DND-41 (cell line): ENCODE measurements at regions not wholly inside any gene's neighbourhood (a gene's known extent, or its start where the extent isn't known, plus 50 kb on each side); places are given as distances from the start of the nearest gene placed in this dataset.

Source experiments
- ATAC-seq: fragments of 200-7000 bp; cut with Tn5 transposase; 3 replicates; pipeline ENCODE4 v1.9.1; 2021; ENCODE audit warnings: low read depth; ENCODE audit not compliant: insufficient read depth
- DNase-seq: peaks from one replicate; pipeline ENCODE4 v3.0.0-alpha.2; 2020
- H2AFZ ChIP-seq: 2 replicates; pipeline ENCODE4 v1.6.0; 2012; ENCODE audit warnings: low read depth, low read length
- H3K27ac ChIP-seq: 2 replicates; pipeline ENCODE4 v1.5.1; 2012; ENCODE audit warnings: low read length, inconsistent platforms
- H3K27me3 ChIP-seq: fragments of 200-600 bp; sonication (generic); 2 replicates; pipeline ENCODE4 v1.6.0; 2012; ENCODE audit warnings: low read length, mild to moderate bottlenecking, inconsistent platforms; ENCODE audit not compliant: insufficient read depth, poor library complexity
- H3K36me3 ChIP-seq: 2 replicates; pipeline ENCODE4 v1.5.1; 2012; ENCODE audit warnings: low read length, inconsistent platforms; ENCODE audit not compliant: insufficient read depth
- H3K4me1 ChIP-seq: 2 replicates; pipeline ENCODE4 v1.5.1; 2012; ENCODE audit warnings: mild to moderate bottlenecking, low read length; ENCODE audit not compliant: insufficient read depth
- H3K4me2 ChIP-seq: 2 replicates; pipeline ENCODE4 v1.6.0; 2012; ENCODE audit warnings: mild to moderate bottlenecking, moderate library complexity, low read length, inconsistent platforms; ENCODE audit not compliant: insufficient read depth
- H3K4me3 ChIP-seq, 2 experiments: fragments of 200-600 bp in 1 of 2; shearing (Covaris generic) in 1 of 2; 2 replicates each; pipeline ENCODE4 v1.5.1; 2012 to 2016; ENCODE audit warnings: inconsistent platforms in 2 of 2, low read length in 2 of 2, mild to moderate bottlenecking in 2 of 2, low read depth in 1 of 2, moderate library complexity in 1 of 2
- H3K79me2 ChIP-seq: 2 replicates; pipeline ENCODE4 v1.6.0; 2012; ENCODE audit warnings: low read length, inconsistent platforms; ENCODE audit not compliant: insufficient read depth
- H3K9ac ChIP-seq: 2 replicates; pipeline ENCODE4 v1.6.0; 2012; ENCODE audit warnings: low read depth, mild to moderate bottlenecking, inconsistent platforms, low read length, moderate library complexity
- H3K9me3 ChIP-seq: 2 replicates; pipeline ENCODE4 v1.5.1; 2012; ENCODE audit warnings: low read length, moderate library complexity, mild to moderate bottlenecking, inconsistent platforms; ENCODE audit not compliant: insufficient read depth, severe bottlenecking
- H4K20me1 ChIP-seq: 2 replicates; pipeline ENCODE4 v1.6.0; 2012; ENCODE audit warnings: low read length; ENCODE audit not compliant: insufficient read depth
- EZH2 ChIP-seq: IDR thresholded peaks from 3 replicates; pipeline ENCODE4 v1.6.1; 2012; ENCODE audit warnings: borderline replicate concordance, low read depth, mild to moderate bottlenecking, moderate library complexity, low read length, inconsistent platforms; ENCODE audit not compliant: severe bottlenecking
- TF ChIP-seq, protein P1 (sequence below): IDR thresholded peaks from 2 replicates; pipeline ENCODE4 v1.5.1; 2012; ENCODE audit warnings: borderline replicate concordance, low read length, moderate library complexity, mild to moderate bottlenecking; ENCODE audit not compliant: poor library complexity, severe bottlenecking; ENCODE audit errors: extremely low read depth

GRCh38 chr3:71997066-71997653, 212.2 kb upstream of the PROK2 start:
- H2AFZ ChIP-seq, result no peak overlapping the region
- ATAC-seq, result no peak
- H3K4me2 ChIP-seq, result no peak overlapping the region
- no peak for TF ChIP-seq EZH2
- TF ChIP-seq, protein P1, sequence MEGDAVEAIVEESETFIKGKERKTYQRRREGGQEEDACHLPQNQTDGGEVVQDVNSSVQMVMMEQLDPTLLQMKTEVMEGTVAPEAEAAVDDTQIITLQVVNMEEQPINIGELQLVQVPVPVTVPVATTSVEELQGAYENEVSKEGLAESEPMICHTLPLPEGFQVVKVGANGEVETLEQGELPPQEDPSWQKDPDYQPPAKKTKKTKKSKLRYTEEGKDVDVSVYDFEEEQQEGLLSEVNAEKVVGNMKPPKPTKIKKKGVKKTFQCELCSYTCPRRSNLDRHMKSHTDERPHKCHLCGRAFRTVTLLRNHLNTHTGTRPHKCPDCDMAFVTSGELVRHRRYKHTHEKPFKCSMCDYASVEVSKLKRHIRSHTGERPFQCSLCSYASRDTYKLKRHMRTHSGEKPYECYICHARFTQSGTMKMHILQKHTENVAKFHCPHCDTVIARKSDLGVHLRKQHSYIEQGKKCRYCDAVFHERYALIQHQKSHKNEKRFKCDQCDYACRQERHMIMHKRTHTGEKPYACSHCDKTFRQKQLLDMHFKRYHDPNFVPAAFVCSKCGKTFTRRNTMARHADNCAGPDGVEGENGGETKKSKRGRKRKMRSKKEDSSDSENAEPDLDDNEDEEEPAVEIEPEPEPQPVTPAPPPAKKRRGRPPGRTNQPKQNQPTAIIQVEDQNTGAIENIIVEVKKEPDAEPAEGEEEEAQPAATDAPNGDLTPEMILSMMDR, result no peak
- no peak overlapping the region for H3K4me3 ChIP-seq
- no peaks in the 10 kb centered on the region for H3K36me3 ChIP-seq
- no peaks in the 10 kb centered on the region for H3K27me3 ChIP-seq
- no peaks in the 10 kb centered on the region for H3K4me1 ChIP-seq
- H4K20me1 ChIP-seq, result no peaks in the 10 kb centered on the region
- no peak overlapping the region for H3K9ac ChIP-seq
- no peak for DNase-seq
- no peaks in the 10 kb centered on the region for H3K79me2 ChIP-seq
- H3K27ac ChIP-seq, result no peak overlapping the region
- H3K9me3 ChIP-seq, result no peaks in the 10 kb centered on the region

DNA sequence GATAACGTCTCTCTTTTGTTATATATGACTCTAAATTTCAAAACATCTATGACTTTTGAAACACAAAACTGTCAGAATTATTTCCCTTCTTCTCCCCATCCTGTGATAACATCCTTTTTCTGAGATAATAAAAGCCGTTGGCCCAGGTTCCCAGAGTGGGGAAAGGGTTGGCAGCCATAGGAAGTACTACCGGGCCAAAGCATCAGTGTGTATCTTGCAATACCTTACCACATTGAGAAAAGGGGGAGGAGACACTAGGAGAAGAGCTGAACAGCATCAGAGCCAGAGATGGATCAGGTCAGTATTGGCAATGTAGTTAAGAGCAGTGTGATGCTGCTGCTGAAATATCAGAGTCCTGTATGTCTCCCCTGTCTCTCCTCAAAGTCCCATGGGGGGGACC, 210.0 kb upstream of the PROK2 start:
- TF ChIP-seq, protein P1, result no peak
- TF ChIP-seq EZH2, result no peak
- no peaks in the 10 kb centered on the region for H3K27me3 ChIP-seq
- H3K79me2 ChIP-seq, result no peaks in the 10 kb centered on the region
- H3K9ac ChIP-seq, result no peak overlapping the region
- no peaks in the 10 kb centered on the region for H3K36me3 ChIP-seq
- DNase-seq, result no peak
- no peaks in the 10 kb centered on the region for H3K9me3 ChIP-seq
- no peak for ATAC-seq
- no peak overlapping the region for H3K4me2 ChIP-seq
- H3K4me1 ChIP-seq, result no peaks in the 10 kb centered on the region
- H3K27ac ChIP-seq, result no peak overlapping the region
- no peak overlapping the region for H3K4me3 ChIP-seq
- no peak overlapping the region for H2AFZ ChIP-seq
- H4K20me1 ChIP-seq, result no peaks in the 10 kb centered on the region

DNA sequence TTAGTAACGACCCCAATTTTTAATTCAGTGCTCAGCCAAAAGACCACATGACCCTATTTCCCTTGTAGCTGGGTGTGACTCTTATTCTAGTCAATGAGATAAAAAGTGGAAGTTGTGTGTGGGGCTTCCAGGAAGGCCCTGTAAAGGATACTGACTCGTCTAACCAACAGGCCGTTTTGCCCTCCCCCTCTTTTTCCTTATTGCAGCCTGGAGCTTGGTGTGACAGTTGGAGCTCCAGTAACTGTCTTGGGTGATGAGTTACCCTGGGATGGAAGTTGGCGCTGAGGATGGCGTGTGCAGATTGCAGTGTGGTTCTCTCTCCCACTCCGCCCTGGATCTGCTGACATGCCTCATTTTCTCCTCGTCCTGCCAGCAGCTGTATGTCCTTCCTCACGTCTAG, 209.3 kb upstream of the PROK2 start:
- TF ChIP-seq, protein P1, result no peak
- TF ChIP-seq EZH2, result no peak
- Histone ChIP-seq H2AFZ (no peak overlapping the region), H3K4me2 (no peak overlapping the region), H3K79me2 (no peaks in the 10 kb centered on the region), H3K9me3 (no peaks in the 10 kb centered on the region), H3K9ac (no peak overlapping the region), H3K4me1 (no peaks in the 10 kb centered on the region), H4K20me1 (no peaks in the 10 kb centered on the region), H3K36me3 (no peaks in the 10 kb centered on the region), H3K4me3 (no peak overlapping the region), H3K27ac (no peak overlapping the region), H3K27me3 (no peaks in the 10 kb centered on the region)
- no peak for ATAC-seq
- no peak for DNase-seq

DNA sequence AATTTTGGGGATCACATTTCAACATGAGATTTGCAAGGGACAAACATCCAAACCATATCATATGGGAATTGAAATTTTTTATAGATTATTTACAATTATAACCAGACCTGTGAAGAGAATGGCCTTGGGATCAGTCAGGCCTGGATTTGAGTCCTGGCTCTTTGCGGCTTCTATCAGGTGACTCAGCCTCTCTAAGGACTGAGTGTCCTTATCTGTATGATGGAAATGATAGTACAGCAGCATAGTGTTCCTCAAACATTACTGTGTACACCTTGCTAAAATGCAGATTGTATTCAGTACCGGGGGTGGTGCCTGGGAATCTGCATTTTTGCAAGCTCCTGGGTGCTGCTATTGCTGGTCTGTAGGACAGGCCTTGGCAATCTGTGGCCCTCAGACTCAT, 206.7 kb upstream of the PROK2 start:
- peaks cover 18% of the 10 kb centered on the region for H3K4me1 ChIP-seq
- no peak overlapping the region for H3K27ac ChIP-seq
- no peak for ATAC-seq
- no peak overlapping the region for H3K9ac ChIP-seq
- H3K79me2 ChIP-seq, result no peaks in the 10 kb centered on the region
- H3K9me3 ChIP-seq, result no peaks in the 10 kb centered on the region
- H3K27me3 ChIP-seq, result no peaks in the 10 kb centered on the region
- H2AFZ ChIP-seq, result no peak overlapping the region
- DNase-seq, result no peak
- H3K4me2 ChIP-seq, result no peak overlapping the region
- no peaks in the 10 kb centered on the region for H3K36me3 ChIP-seq
- H3K4me3 ChIP-seq, result no peak overlapping the region
- TF ChIP-seq, protein P1, result no peak
- TF ChIP-seq EZH2, result no peak
- H4K20me1 ChIP-seq, result no peaks in the 10 kb centered on the region
